Skin of body (tissue), 2 donors: ENCODE measurements at regions not wholly inside any gene's neighbourhood (a gene's known extent, or its start where the extent isn't known, plus 50 kb on each side); places are given as distances from the start of the nearest gene placed in this dataset. TPM values are rescaled to one million over a fixed set of nuclear protein-coding genes. Genes with fewer than 3 reads are reported as not detected.
"Not testable (repeated sequence)": the region's sequence is repeated elsewhere in the genome, so short reads cannot be mapped to it uniquely, and the experiment has no call there.

Source experiments
- DNase-seq: peaks from one replicate; lab custom pipeline; 2025; lab: John Stamatoyannopoulos, UW
- small RNA-seq: library from RNA; depleted of rRNA; stranded (forward); fragments of <200 nt; gene quantifications from one replicate; pipeline ENCODE3, GENCODE V24; 2014; ENCODE audit warnings: low replicate concordance

GRCh38 chr15:84544586-84544985, 56.2 kb upstream of the ZSCAN2 start:
- DNase-seq = not testable (repeated sequence)

GRCh38 chr15:84547150-84547549, 53.7 kb upstream of the ZSCAN2 start:
- DNase-seq = not testable (repeated sequence)

GRCh38 chr15:84550503-84550902, 50.3 kb upstream of the ZSCAN2 start:
- DNase-seq = not testable (repeated sequence)

Small RNA genes in the stretch of these regions (small RNA-seq; reads per million reads assigned to genes)
- gene AC048382.3 (not detected), gene CSPG4P5 (not detected), gene RF00017 (not detected), gene RN7SL417P (not detected)
